H9 (cell line): ENCODE measurements at regions not wholly inside any gene's neighbourhood (a gene's known extent, or its start where the extent isn't known, plus 50 kb on each side); places are given as distances from the start of the nearest gene placed in this dataset.

Source experiments
- DNase-seq: peaks from one replicate; pipeline ENCODE4 v3.0.0-alpha.2; 2017
- H2AFZ ChIP-seq: one replicate; pipeline ENCODE4 v1.6.1; 2013; ENCODE audit warnings: mild to moderate bottlenecking, low read length, control low read depth, moderate library complexity
- H2AK5ac ChIP-seq: 2 replicates; pipeline ENCODE4 v1.6.1; 2013; ENCODE audit warnings: low read length, control low read depth, mixed read lengths; ENCODE audit not compliant: insufficient read length
- H2BK120ac ChIP-seq: one replicate; pipeline ENCODE4 v1.6.1; 2013; ENCODE audit warnings: low read depth, mild to moderate bottlenecking, low read length, control low read depth, inconsistent platforms; ENCODE audit not compliant: poor library complexity, severe bottlenecking
- H2BK12ac ChIP-seq: 2 replicates; pipeline ENCODE4 v1.6.1; 2013; ENCODE audit warnings: low read length, control low read depth, mixed read lengths, low read depth; ENCODE audit not compliant: insufficient read length
- H2BK15ac ChIP-seq: 2 replicates; pipeline ENCODE4 v1.6.1; 2013; ENCODE audit warnings: low read depth, low read length, control low read depth
- H2BK20ac ChIP-seq: one replicate; pipeline ENCODE4 v1.6.1; 2013; ENCODE audit warnings: low read depth, mild to moderate bottlenecking, low read length, control low read depth, inconsistent platforms; ENCODE audit not compliant: poor library complexity, severe bottlenecking
- H2BK5ac ChIP-seq: 2 replicates; pipeline ENCODE4 v1.6.1; 2013; ENCODE audit warnings: low read length, control low read depth, mixed read lengths; ENCODE audit not compliant: insufficient read length
- H3K14ac ChIP-seq: 2 replicates; pipeline ENCODE4 v1.6.1; 2013; ENCODE audit warnings: low read length, control low read depth; ENCODE audit not compliant: insufficient read depth
- H3K18ac ChIP-seq: 2 replicates; pipeline ENCODE4 v1.6.1; 2013; ENCODE audit warnings: low read depth, mild to moderate bottlenecking, mixed read lengths, low read length, control low read depth; ENCODE audit not compliant: insufficient read length
- H3K23ac ChIP-seq: 2 replicates; pipeline ENCODE4 v1.6.1; 2013; ENCODE audit warnings: low read length, control low read depth, mixed read lengths, low read depth; ENCODE audit not compliant: insufficient read length
- H3K23me2 ChIP-seq: 2 replicates; pipeline ENCODE4 v1.6.1; 2013; ENCODE audit warnings: low read depth, mild to moderate bottlenecking, mixed read lengths, low read length, control low read depth; ENCODE audit not compliant: insufficient read length, poor library complexity, severe bottlenecking
- H3K27ac ChIP-seq: 2 replicates; pipeline ENCODE4 v1.5.1; 2013; ENCODE audit warnings: low read length, control low read depth, mixed read lengths, low read depth; ENCODE audit not compliant: insufficient read length
- H3K27me3 ChIP-seq: 2 replicates; pipeline ENCODE4 v1.6.1; 2013; ENCODE audit warnings: low read length, control low read depth, inconsistent platforms; ENCODE audit not compliant: insufficient read depth
- H3K4ac ChIP-seq: 2 replicates; pipeline ENCODE4 v1.6.1; 2013; ENCODE audit warnings: low read depth, mild to moderate bottlenecking, control low read depth, inconsistent platforms, low read length, moderate library complexity
- H3K4me1 ChIP-seq: 2 replicates; pipeline ENCODE4 v1.6.1; 2013; ENCODE audit warnings: low read length, control low read depth, inconsistent platforms; ENCODE audit not compliant: insufficient read depth
- H3K4me2 ChIP-seq: 2 replicates; pipeline ENCODE4 v1.6.1; 2013; ENCODE audit warnings: low read length, control low read depth, mixed read lengths; ENCODE audit not compliant: insufficient read length, insufficient read depth
- H3K56ac ChIP-seq: 2 replicates; pipeline ENCODE4 v1.6.1; 2013; ENCODE audit warnings: low read depth, mild to moderate bottlenecking, mixed read lengths, low read length, control low read depth; ENCODE audit not compliant: insufficient read length
- H3K79me1 ChIP-seq: 2 replicates; pipeline ENCODE4 v1.6.1; 2013; ENCODE audit warnings: low read depth, mild to moderate bottlenecking, moderate library complexity, low read length, control low read depth, inconsistent platforms; ENCODE audit not compliant: insufficient read depth, poor library complexity, severe bottlenecking
- H3K79me2 ChIP-seq: 2 replicates; pipeline ENCODE4 v1.6.1; 2013; ENCODE audit warnings: low read length, control low read depth, inconsistent platforms; ENCODE audit not compliant: insufficient read depth
- H3K9ac ChIP-seq: 2 replicates; pipeline ENCODE4 v1.6.1; 2013; ENCODE audit warnings: low read length, control low read depth, mixed read lengths; ENCODE audit not compliant: insufficient read length; ENCODE audit errors: extremely low read depth
- H3K9me3 ChIP-seq: one replicate; pipeline ENCODE4 v1.6.1; 2013; ENCODE audit warnings: low read depth, low read length, inconsistent platforms; ENCODE audit not compliant: control insufficient read depth
- H3T11ph ChIP-seq: one replicate; pipeline ENCODE4 v1.6.1; 2013; ENCODE audit warnings: mild to moderate bottlenecking, low read length, control low read depth, inconsistent platforms
- H4K20me1 ChIP-seq: one replicate; pipeline ENCODE4 v1.6.1; 2013; ENCODE audit not compliant: control insufficient read depth, insufficient read length, insufficient read depth
- H4K5ac ChIP-seq: 2 replicates; pipeline ENCODE4 v1.6.1; 2013; ENCODE audit warnings: low read depth, mild to moderate bottlenecking, mixed read lengths, low read length, control low read depth; ENCODE audit not compliant: insufficient read length
- H4K8ac ChIP-seq: replicated peaks from 2 replicates; pipeline ENCODE4 v1.6.1; 2013; ENCODE audit warnings: low read length, control low read depth, mixed read lengths, low read depth; ENCODE audit not compliant: insufficient read length
- H4K91ac ChIP-seq: 2 replicates; pipeline ENCODE4 v1.6.1; 2013; ENCODE audit warnings: low read depth, mild to moderate bottlenecking, moderate library complexity, mixed read lengths, low read length, control low read depth; ENCODE audit not compliant: insufficient read length
- H3K27ac Mint-ChIP-seq, 3 experiments: 2 replicates in 2 of 3; 3 replicates in 1 of 3; pipeline ENCODE4 v1.8.0; 2020 to 2021; ENCODE audit warnings: mixed read lengths in 3 of 3, mild to moderate bottlenecking in 1 of 3, moderate library complexity in 1 of 3
- H3K27me3 Mint-ChIP-seq: 2 replicates; pipeline ENCODE4 v1.8.0; 2021; ENCODE audit warnings: low read depth, mild to moderate bottlenecking, moderate library complexity, mixed read lengths
- H3K36me3 Mint-ChIP-seq, 3 experiments: 2 replicates in 2 of 3; 3 replicates in 1 of 3; pipeline ENCODE4 v1.8.0; 2020 to 2021; ENCODE audit warnings: low read depth in 3 of 3, mixed read lengths in 3 of 3; ENCODE audit not compliant: insufficient read depth in 1 of 3
- H3K4me1 Mint-ChIP-seq, 2 experiments: 2 replicates each; pipeline ENCODE4 v1.8.0; 2020; ENCODE audit warnings: mixed read lengths in 2 of 2
- H3K4me3 Mint-ChIP-seq, 2 experiments: 2 replicates in 1 of 2; 3 replicates in 1 of 2; pipeline ENCODE4 v1.8.0; 2020 to 2021; ENCODE audit warnings: mild to moderate bottlenecking in 2 of 2, mixed read lengths in 2 of 2, moderate library complexity in 1 of 2
- H3K9me3 Mint-ChIP-seq, 2 experiments: 2 replicates in 1 of 2; 3 replicates in 1 of 2; pipeline ENCODE4 v1.8.0; 2020; ENCODE audit warnings: mild to moderate bottlenecking in 2 of 2, mixed read lengths in 2 of 2, moderate library complexity in 1 of 2
- WGBS: extraction: QIAGEN DNeasy Blood & Tissue Kit; methylation state at CpG from one replicate; pipeline ENCODE4 v1.1.7; 2013; ENCODE audit warnings: missing lambda C conversion rate, low lambda C conversion rate, mixed read lengths; ENCODE audit not compliant: insufficient read length; ENCODE audit errors: extremely low coverage; 5-methylcytosine and 5-hydroxymethylcytosine counted together
- TF ChIP-seq, protein P1 (sequence below): fragments of 200-600 bp; sonication (generic); conservative IDR thresholded peaks from 3 replicates; pipeline ENCODE4 v1.8.0; 2021; ENCODE audit warnings: antibody characterized with exemption, mild to moderate bottlenecking

GRCh38 chr22:48085901-48086645, 1323.6 kb downstream of the TBC1D22A start:
- H3K4me3 Mint-ChIP-seq, result no peak overlapping the region
- H3K9me3 ChIP-seq, result no peaks in the 10 kb centered on the region
- no peak overlapping the region for H2AK5ac ChIP-seq
- no peak overlapping the region for H3K14ac ChIP-seq
- H3K4ac ChIP-seq, result no peak overlapping the region
- no peak overlapping the region for H2AFZ ChIP-seq
- H3K4me1 Mint-ChIP-seq, result peaks cover 31 to 36% of the 10 kb centered on the region in 2 experiments
- H2BK120ac ChIP-seq, result no peak overlapping the region
- no peak overlapping the region for H2BK5ac ChIP-seq
- H3K27me3 ChIP-seq, result no peaks in the 10 kb centered on the region
- no peak overlapping the region for H3T11ph ChIP-seq
- no peaks in the 10 kb centered on the region for H3K36me3 Mint-ChIP-seq
- H3K79me2 ChIP-seq, result no peaks in the 10 kb centered on the region
- H3K9ac ChIP-seq, result no peak overlapping the region
- DNase-seq, result no peak
- H3K23me2 ChIP-seq, result no peaks in the 10 kb centered on the region
- TF ChIP-seq, protein P1, sequence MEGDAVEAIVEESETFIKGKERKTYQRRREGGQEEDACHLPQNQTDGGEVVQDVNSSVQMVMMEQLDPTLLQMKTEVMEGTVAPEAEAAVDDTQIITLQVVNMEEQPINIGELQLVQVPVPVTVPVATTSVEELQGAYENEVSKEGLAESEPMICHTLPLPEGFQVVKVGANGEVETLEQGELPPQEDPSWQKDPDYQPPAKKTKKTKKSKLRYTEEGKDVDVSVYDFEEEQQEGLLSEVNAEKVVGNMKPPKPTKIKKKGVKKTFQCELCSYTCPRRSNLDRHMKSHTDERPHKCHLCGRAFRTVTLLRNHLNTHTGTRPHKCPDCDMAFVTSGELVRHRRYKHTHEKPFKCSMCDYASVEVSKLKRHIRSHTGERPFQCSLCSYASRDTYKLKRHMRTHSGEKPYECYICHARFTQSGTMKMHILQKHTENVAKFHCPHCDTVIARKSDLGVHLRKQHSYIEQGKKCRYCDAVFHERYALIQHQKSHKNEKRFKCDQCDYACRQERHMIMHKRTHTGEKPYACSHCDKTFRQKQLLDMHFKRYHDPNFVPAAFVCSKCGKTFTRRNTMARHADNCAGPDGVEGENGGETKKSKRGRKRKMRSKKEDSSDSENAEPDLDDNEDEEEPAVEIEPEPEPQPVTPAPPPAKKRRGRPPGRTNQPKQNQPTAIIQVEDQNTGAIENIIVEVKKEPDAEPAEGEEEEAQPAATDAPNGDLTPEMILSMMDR, result no peak
- no peak overlapping the region for H4K8ac ChIP-seq
- no peak overlapping the region for H4K5ac ChIP-seq
- no peaks in the 10 kb centered on the region for H3K4me1 ChIP-seq
- no peaks in the 10 kb centered on the region for H3K9me3 Mint-ChIP-seq
- H3K27ac ChIP-seq, result no peak overlapping the region
- no peak overlapping the region for H2BK15ac ChIP-seq
- H3K56ac ChIP-seq, result no peak overlapping the region
- H2BK12ac ChIP-seq, result no peak overlapping the region
- no peak overlapping the region for H3K18ac ChIP-seq
- H3K4me2 ChIP-seq, result no peak overlapping the region
- no peak overlapping the region for H4K91ac ChIP-seq
- no CpG with 5 or more reads among the region's 8 CpGs for WGBS
- no peak overlapping the region for H2BK20ac ChIP-seq
- H3K79me1 ChIP-seq, result no peaks in the 10 kb centered on the region
- no peaks in the 10 kb centered on the region for H4K20me1 ChIP-seq
- H3K27me3 Mint-ChIP-seq, result no peaks in the 10 kb centered on the region; the same call in none of the 2 replicates
- H3K27ac Mint-ChIP-seq, result no peak overlapping the region; a peak in 1 of 7 replicates
- H3K23ac ChIP-seq, result no peak overlapping the region
